ENCODE measurements at regions not wholly inside any gene's neighbourhood (a gene's known extent, or its start where the extent isn't known, plus 50 kb on each side); places are given as distances from the start of the nearest gene placed in this dataset.

DNA sequence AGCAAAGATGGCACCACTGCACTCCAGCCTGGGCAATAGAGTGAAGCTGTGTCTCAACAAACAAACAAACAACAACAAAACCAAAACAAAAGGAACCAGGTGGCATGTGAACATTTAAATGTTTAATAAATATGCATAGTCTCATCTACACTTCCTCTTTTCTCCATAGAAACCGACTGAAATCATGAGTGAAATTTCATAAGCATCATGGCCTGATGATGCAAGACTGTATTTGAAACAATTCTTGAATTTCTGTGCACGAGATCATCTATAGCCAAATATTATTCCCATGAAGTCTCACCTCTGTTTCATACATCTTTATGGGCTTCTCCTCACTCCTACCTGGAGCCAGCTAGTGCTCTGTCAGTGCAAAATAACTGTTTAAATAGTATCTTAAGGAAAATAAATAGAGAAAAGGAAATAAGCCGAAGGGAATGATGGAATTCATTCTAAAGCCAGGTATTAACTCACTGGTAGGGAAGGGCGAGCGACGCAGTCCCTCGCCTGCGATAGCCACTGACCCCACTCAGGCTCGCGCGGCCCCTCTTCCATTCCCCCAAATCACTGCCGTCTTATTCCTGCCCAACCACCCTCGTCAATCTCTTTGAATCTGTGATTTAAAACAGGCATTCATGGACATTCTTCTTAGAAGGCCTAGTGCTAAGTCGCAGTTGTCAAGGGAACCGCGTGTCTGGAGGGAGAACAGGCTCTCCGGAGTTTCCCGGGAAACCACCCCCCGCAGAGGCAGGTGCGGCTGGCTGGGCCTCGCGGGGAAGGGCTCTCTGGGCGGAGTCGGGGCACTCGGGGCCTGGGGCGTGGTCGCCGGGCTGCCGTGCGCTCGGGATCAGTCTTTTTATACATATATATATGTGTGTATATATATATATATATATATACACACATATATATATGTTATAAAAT, 52.4 kb upstream of the TRIM2 start:
- TF ChIP-seq, protein P1, sequence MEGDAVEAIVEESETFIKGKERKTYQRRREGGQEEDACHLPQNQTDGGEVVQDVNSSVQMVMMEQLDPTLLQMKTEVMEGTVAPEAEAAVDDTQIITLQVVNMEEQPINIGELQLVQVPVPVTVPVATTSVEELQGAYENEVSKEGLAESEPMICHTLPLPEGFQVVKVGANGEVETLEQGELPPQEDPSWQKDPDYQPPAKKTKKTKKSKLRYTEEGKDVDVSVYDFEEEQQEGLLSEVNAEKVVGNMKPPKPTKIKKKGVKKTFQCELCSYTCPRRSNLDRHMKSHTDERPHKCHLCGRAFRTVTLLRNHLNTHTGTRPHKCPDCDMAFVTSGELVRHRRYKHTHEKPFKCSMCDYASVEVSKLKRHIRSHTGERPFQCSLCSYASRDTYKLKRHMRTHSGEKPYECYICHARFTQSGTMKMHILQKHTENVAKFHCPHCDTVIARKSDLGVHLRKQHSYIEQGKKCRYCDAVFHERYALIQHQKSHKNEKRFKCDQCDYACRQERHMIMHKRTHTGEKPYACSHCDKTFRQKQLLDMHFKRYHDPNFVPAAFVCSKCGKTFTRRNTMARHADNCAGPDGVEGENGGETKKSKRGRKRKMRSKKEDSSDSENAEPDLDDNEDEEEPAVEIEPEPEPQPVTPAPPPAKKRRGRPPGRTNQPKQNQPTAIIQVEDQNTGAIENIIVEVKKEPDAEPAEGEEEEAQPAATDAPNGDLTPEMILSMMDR (IDR thresholded peaks at IDR 0.05) = no peak
- no peak for TF ChIP-seq POLR2A (IDR thresholded peaks at IDR 0.05)
- no peak for TF ChIP-seq EP300 (IDR thresholded peaks at IDR 0.05)

Data from tibial nerve (tissue), 4 donors.